ENCODE measurements at regions not wholly inside any gene's neighbourhood (a gene's known extent, or its start where the extent isn't known, plus 50 kb on each side); places are given as distances from the start of the nearest gene placed in this dataset.
"Not testable (repeated sequence)": the region's sequence is repeated elsewhere in the genome, so short reads cannot be mapped to it uniquely, and the experiment has no call there.

DNA sequence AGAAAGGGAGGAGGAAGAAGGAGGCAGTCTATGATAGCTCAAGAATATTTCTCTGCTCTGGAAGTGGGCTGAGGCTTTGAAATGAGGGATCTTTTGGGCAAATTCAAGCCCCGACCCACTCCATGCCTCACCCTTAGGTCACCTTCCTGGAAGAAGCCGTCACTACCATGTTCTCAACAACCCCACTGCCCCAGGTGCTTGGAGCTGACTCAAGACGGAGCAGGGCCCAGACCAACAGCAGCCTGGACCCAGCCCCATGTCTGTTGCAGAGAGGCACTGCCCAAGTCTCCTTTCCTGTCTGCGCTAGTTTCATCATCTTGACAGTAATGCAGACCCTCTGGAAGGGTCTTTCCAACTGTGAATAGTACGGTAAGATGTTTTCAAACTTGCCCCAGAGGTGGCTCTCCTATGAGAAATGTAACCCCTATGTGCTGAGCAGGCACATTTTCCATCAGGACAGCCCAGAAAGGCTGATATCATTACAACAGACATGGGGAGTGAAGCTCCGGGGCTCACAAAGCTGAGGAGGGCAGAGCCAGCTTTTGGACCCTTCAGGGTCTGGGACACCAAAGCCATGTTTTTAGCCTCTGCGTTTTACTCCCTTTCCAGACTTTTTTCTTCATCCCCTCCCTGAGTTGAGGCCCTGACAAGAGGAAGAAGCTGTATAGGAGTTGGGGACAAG is 128.2 kb upstream of the LARP1 start:
- no peak for FAIRE-seq
- no peak for DNase-seq (ENCODE audit: insufficient read length, low spot score)

DNA sequence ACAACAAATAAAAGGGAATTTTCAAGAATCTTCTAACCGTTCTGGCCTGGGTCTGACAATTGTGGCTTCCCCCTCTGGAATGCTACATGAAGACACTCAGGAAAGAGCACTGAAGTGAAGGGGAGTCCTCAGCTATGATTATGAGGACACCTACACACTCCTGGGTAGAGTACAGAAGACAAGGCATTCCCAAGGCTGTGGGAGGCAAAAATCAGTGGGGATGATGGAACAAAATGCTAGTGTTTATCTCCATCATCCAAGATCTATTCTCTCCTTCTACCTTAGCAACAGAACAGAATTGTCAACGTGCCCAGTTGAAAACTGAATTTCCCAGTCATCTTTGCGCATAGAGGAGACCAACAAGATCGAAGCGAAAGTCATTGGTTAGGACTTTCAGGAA is 130.1 kb upstream of the LARP1 start:
- FAIRE-seq (no peak), DNase-seq (ENCODE audit: insufficient read length, low spot score) (no peak)

DNA sequence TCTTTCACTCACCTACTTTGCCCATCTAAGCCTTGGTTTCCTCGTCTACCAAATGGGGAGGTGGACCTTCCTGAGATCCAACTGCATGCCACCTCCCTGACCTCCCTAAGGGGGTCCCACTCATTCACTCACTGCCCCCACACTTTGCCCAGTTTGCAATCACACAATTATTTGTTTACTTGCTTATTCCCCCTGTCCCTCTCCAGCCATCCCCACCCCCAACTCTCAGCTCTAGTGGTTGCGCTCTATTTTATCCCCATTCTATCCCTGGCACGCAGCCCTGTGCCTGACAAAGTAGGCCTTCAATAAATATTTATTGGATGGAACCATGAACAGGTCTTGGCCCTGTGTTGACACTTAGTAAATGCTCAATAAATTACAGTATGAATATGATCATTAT is 130.8 kb upstream of the LARP1 start:
- FAIRE-seq (no peak), DNase-seq (ENCODE audit: insufficient read length, low spot score) (no peak)

DNA sequence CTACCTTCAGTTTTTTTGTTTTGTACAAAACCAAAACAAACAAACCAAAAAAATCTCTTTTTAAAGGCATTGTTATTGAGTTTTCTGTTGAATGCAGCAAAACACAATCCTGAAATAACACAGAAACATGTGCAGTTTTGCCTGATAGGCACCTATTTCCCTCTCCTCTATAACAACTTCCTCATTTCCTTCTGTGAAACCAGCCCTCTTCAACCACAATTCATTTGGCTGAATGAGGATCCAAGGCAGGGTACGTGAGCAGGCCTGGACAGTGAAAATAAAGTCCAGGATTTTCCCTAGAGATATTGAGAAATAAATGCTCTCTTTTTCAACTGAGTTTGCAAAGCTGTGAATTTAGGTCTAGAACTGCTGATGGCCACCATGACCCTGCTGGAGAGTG is 134.8 kb upstream of the LARP1 start:
- DNase-seq (ENCODE audit: insufficient read length, low spot score) (no peak), FAIRE-seq (no peak)

DNA sequence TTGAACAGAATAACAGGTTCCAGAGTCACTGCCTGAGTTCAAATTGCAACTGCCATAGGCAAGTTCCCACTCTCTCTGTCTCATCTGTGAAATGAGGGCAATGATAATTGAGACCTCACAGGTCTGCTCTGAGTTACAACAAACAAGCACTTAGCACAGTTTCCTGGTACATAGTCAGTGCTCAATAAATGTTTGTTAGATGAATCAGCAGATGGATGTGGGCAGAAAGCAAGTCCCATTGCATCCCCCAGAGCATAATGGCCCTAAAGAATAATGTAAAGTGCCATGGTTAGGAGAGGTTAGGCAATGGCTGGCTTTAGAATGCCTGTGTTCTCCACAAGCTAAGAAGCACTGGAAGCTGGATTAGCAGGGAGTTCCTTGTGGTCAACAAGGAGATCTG is 136.5 kb upstream of the LARP1 start:
- no peak for DNase-seq (ENCODE audit: insufficient read length, low spot score)
- no peak for FAIRE-seq

DNA sequence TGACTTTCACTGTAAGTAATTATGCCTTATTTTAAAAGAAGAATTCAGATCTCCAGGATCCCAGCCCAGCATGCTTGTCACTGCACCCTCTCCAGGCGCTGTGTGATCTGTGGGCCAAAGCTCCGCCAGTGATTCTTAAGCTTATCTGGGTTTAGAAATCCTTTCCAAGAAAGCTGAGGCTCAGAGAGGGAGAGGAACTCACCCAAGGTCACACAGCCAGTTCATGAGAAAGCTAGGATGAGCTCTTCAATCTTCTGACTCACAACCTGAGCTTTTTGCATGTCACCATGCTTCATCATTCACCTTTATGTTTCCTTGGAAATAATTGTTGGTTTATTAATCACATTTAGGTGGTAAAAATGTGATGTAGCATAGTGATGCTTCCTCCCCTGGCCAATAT is 136.6 kb upstream of the HAND1 start:
- DNase-seq (ENCODE audit: insufficient read length, low spot score), result no peak
- no peak for FAIRE-seq

DNA sequence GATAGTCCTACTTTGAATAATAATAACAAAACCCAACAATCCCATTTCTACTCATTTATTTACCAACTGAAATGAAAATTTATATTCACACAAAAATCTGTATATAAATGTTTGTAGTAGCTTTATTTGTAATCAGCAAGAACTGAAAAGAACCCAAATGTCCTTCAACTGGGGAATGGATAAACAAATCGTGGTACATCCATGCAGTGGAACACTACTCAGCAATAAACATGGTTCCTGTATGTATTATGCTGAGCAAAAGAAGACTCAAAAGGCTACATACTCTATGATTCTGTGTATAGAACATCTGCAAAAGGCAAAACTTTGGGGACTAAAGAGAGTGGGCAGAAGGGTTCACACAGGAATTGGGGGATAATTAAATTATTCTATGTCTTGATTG is 136.1 kb upstream of the HAND1 start:
- DNase-seq (ENCODE audit: insufficient read length, low spot score) (no peak), FAIRE-seq (no peak)

DNA sequence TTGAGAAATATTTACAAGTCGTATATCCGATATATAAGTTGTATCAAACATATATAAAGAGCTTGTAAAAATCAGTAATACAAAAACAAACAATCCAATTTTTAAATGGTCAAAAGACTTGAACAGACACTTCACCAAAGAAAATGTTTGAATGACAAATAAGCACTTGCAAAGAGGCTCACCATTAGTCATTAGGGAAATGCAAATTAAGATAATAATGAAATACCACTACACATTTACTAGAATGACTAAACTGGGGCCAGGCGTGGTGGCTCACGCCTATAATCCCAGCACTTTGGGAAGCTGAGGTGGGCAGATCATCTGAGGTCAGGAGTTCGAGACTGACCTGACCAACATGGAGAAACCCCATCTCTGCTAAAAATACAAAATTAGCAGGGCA is 134.6 kb upstream of the HAND1 start:
- no peak for FAIRE-seq
- no peak for DNase-seq (ENCODE audit: insufficient read length, low spot score)

DNA sequence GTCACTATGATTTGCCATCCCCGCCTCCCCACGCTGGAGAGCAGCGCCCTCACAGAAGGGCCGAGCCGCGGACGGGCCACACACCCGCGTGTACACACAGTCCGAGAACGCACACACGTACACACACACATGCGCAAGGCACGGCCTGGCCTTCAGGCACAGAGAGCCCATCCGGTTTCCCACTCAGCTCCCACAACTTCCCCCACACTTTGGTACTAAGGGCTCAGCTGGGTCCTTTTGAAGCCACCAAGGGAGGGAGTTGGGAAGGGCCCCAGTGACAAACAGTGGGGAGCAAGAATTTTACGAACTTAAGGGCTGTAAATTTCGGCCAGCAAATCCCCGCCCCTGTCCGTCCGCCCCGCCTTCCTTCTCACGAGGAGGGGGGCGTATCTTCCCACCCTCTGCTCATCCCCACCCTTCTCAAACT is 133.3 kb upstream of the HAND1 start:
- no peak for DNase-seq (ENCODE audit: insufficient read length, low spot score)
- FAIRE-seq, result no peak

DNA sequence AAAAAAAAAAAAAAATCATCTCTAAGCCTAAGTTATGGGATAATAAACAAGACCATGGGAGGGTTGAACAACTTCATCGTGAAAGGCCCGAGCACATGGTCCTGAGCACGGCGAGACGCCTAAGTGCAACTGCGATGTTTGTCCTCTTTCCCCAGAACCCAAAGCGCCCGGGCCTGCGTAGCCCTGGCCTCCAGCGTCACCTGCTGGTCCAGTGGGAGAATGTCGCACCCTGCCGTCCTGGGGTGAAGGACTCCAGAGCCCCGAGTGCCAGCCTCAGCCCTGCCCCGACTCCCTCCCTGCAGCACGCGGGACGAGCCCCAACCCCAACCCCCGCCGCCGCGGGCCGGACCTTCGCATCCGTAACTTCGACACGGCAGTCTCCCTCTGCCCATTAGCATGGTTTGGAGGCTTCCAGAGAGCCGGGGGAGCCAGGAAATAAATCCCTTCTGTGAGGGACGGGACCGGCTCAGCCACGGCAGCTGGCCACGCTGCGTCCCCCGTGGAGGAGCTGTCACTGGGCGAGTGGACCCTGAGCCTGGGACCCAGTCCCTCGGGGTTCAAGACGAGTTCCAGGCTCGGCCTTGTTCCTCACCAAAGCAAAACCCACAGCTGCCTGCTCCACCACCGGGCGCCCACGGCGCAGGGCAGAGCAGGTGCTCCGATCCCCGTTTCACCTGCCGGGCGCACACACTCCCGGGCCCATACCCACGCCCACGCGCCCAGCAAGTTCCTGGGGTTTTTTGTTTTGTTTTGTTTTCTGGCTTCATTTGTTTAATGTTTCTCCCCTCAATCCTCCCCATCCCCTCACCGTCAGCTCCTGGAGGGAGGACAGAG is 132.5 kb upstream of the HAND1 start:
- peak; percentile 87 for DNase-seq (ENCODE audit: insufficient read length, low spot score)
- no peak for FAIRE-seq

DNA sequence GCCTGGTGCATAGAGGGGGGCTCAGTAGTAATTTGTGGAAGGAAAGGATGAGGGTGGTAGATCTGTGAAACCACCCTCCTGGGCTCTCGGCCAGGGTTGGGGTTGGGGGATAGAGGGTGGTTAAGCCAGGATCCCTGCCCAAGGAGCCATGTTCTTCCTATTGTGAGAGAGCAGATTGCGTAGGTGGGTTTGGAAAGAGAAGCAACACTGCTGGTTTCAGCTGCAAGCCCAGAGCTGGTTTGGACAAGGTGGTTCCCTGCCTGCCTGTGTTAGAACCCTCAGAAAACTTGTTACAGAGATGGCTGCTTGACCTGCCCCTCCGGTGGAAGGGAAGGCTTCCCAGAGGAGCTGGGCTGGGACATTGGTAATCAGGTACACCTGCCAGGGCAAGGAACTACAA is 131.2 kb upstream of the HAND1 start:
- FAIRE-seq (no peak), DNase-seq (ENCODE audit: insufficient read length, low spot score) (no peak)

DNA sequence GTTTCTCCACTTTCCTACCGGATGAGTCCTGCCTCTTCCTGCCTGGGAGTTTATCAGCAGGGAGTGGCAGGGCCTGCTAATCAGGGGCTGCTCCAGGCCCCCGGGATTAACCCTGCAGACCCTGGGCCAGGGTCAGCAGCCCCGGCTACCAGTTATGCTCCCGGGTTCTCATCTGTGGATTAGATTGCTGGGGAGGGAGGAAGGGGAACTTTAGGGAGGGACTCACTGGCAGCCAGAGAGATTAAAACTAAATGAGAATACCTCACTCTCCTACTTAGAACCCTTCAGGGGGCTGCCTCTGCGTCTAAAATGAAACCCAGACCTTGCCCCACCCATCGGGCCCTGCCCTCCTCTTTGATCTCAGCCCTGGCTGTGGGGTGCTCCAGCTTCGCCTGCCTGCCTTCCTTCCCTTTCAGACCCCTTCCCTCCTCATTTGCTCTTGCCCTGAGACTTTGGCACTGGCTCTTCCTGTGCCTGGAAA is 130.5 kb upstream of the HAND1 start:
- FAIRE-seq (no peak), DNase-seq (ENCODE audit: insufficient read length, low spot score) (no peak)

DNA sequence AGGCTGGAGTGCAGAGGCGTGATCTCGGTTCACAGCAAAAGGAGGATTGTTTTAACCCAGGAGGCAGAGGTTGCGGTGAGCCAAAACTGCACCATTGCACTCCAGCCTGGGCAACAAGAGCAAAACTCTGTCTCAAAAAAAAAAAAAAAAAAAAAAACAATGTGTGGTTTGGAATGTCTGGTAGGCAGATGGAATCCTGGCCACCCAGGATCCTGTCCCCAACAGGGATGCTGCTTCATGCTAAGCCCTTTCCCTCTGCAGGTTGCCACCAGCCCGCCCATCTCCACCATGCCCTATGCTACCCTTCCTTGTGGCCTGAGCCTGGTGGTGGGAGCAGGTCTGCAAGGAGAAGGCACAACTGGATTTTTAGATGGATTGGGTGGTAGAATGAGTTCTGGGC is 129.7 kb upstream of the HAND1 start:
- DNase-seq (ENCODE audit: insufficient read length, low spot score) (no peak), FAIRE-seq (no peak)

DNA sequence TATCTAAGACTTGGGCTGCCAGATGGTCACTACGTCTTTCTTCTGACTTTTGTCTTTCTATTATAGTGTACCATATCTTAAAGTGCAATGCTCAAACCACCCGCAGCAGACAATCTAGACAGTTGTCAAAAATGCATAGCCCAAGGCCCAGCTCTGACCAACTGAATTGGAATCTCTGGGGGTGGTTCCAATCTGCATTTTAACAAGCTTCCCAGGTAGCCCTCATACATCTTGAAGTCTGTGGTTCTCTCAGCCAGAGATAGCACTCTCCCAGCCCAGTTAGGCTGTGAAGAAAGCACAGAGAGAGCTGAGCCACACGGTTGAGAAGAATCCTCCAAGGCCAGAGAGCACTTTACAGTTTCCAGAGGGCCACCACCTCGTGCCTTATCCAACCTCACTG is 128.2 kb upstream of the HAND1 start:
- FAIRE-seq, result no peak
- no peak for DNase-seq (ENCODE audit: insufficient read length, low spot score)

DNA sequence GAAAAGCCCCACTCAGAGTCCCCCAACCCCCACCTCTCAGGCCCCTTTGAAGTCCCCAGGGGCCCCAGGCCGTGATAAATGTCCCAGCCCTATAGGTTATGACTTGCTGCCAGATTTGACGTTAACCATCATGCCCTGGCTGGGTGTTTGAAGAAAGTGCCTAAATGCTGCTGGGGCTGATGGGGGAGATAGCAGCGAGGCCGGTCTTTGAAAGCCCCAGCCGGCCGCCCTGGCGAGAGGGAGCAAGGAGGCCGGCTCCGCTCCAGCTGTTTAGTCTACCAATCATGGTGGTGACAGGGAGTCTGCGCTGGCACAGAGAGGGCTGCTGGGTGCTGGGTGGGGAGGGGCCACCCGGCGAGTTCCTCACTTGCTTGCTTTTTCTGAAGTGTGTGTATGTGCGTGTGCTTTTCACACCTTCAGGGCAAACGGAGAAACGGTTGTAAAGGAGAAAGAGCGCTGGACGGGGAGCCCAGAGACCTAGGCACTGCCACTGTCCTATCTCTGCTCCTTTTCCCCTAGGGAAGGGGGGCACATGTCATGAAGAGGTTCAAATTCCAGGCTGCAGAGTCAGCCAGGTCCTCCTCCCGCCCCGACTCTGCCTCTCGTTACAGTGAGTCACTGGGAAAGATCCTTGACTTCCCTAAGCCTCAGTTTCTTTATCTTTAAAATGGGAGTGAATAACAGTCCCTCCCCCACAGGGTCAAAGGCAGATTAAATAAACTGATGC is 126.1 kb upstream of the HAND1 start:
- no peak for FAIRE-seq

DNA sequence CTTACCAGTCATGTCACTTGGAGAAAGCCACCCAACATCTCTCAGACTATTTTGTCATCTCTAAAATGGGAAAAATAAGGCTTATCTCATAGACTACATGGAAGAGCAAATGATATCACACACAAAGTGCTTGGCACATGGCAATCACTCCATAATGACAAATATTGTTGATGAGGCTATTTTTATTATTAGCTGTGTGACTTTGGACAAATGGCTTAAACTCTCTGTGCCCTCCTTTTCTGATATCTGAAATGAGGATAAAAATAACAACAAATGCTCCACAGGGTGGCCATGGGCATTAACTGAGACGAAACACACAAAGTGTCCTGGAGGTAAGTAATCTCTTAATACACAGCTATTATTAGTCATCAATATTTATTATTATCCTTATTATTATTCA is 125.5 kb upstream of the HAND1 start:
- DNase-seq (ENCODE audit: insufficient read length, low spot score) (no peak), FAIRE-seq (no peak)

More for the DNA sequence above, 126.1 kb upstream of the HAND1 start:
- DNase-seq (ENCODE audit: insufficient read length, low spot score), result no peak

DNA sequence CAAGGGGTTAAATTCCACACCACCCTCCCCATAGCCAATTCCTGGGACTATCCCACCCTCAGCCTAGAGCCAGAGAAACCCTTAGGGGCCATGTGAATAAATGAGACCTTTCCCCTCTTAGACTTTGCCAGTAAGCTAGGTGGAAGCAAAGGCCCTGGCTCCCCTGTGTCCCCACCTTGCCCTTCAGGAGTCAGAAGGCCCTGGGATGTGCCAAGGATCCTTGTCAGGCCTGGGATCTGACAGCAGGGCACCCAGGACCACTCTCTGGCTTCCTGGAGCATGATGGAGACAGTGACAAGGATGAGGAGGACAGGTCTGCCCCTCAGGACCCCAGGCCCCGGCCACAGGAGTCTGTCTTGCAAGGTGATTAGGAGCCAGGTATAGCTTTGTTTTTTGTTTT is 125.0 kb upstream of the HAND1 start:
- no peak for DNase-seq (ENCODE audit: insufficient read length, low spot score)
- FAIRE-seq, result no peak

DNA sequence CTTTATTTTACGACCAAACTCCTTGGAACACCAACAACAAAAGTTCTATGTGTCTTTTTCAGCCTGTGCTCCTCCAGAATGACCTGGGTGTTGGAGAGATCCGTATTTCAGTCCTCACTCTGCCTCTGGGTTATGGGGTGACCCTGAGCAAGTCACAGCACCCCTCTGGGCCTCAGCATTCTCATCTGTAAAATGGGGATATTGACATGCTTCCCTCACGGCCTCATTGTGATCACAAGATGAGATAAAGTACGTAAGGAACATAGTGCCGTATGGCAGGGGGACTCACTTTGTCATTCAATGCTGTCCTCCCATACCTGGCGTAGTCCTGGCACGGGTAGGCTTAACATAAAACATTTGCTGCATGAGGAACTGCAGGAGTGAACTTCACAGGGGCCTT is 123.0 kb upstream of the HAND1 start:
- DNase-seq (ENCODE audit: insufficient read length, low spot score) (no peak), FAIRE-seq (no peak)

DNA sequence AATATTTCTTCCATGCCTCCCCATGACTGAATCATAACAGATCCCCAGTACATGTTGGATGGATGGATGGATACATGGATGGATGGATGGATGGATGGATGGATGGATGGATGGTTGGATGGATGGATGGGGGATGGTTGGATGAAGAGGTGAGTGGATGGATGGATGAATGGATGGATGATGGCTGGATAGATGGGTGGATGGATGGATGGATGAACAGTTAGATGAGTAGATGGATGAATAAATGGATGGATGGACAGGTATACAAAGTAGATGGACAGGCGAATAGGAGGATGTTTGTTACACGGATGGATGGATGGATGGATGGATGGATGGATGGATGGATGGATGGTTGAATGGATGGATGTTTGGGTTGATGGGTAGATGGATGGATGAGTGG is 120.0 kb upstream of the HAND1 start:
- FAIRE-seq, result no peak
- no peak for DNase-seq (ENCODE audit: insufficient read length, low spot score)

DNA sequence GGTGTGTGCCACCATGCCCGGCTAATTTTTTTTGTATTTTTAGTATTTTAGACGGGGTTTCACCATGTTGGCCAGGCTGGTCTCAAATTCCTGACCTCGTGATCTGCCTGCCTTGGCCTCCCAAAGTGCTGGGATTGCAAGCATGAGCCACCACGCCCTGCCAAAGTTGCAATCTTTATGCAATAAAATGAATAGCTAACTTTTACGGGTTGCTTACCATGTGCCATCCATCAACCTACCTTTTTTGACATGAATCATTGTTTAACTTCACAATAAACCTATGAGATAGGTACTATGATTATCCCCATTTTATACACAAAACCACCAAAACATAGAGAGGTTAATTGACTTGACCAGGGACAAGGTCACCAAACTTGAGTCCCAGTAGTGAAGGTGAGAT is 118.8 kb upstream of the HAND1 start:
- DNase-seq (ENCODE audit: insufficient read length, low spot score); FAIRE-seq: not testable (repeated sequence)

DNA sequence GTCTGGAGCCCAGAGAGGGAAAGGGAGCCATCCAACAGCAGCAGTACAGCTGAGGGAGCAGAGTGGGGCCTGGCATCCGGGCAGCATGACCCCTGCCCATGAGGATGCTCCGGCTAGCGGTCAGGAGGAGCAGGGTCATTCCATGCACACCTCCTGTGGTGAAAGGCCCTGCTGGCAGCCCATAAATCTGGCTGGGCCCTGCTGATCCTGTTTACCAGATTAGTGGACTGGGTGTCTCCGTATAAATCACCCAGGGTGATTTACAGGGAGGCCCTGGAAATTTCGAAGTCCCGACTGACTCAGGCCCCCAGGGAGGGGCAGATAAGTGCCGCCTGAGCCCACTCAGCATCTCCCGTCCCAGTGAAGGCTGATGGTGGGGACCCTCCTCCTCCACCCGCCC is 117.6 kb upstream of the HAND1 start:
- no peak for DNase-seq (ENCODE audit: insufficient read length, low spot score)
- FAIRE-seq, result no peak

DNA sequence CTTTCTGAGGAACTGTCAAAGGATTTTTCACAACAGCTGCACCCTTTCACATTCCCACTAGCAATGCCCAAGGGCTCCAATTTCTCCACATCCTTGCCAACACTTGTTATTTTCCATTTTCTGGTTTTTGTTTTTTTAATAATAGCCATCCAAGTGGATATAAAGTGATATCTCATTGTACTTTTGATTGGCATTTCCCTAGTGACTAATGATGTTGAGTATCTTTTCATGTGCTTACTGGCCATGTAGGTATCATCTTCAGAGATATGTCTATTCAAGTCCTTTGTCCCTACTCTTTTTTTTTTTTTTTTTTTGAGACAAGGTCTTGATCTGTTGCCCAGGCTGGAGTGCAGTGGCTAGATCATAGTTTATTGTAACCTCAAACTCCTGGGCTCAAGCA is 115.8 kb upstream of the HAND1 start:
- FAIRE-seq, result no peak

More for the DNA sequence above, 115.8 kb upstream of the HAND1 start:
- no peak for DNase-seq (ENCODE audit: insufficient read length, low spot score)

All from HTR-8/SVneo (cell line).